Body of pancreas (tissue), 4 donors: ENCODE measurements at regions not wholly inside any gene's neighbourhood (a gene's known extent, or its start where the extent isn't known, plus 50 kb on each side); places are given as distances from the start of the nearest gene placed in this dataset.

Experiments
- POLR2A ChIP-seq, 3 donors: fragments of 450-650 bp; IDR thresholded peaks; one replicate each; pipeline ENCODE4 v1.6.1; 2016; ENCODE audit warnings: antibody characterized with exemption in 3 of 3, mild to moderate bottlenecking in 2 of 3
- TF ChIP-seq, protein P1 (sequence below), 7 experiments: fragments of 450-650 bp in 4 of 7; fragments of 200-600 bp in 3 of 7; sonication (generic) in 3 of 7; IDR thresholded peaks; one replicate each; pipeline ENCODE4 v1.5.1; 2016 to 2019; ENCODE audit warnings: antibody characterized with exemption in 7 of 7

DNA sequence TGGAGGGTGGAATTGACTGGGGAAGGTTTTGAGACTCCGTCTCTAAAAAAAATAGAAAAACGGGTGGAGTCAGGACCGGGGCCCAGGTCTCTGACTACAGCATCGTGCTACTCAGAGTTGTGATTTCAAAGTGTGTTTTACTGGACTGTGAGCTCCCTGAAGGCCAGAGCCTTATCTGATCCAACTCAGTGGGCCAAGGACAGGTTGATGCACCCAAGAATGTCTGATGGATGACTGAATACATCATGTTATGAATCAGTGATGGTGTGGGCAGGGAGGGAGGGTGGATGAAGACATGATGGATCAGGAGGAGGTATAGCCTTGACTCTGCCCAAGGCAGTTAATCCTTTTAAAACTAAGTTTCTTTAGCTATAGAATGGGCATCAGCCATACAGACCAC is 81.6 kb downstream of the FOXD2 start:
- TF ChIP-seq POLR2A (IDR thresholded peaks at IDR 0.05): no peak
- TF ChIP-seq, protein P1, sequence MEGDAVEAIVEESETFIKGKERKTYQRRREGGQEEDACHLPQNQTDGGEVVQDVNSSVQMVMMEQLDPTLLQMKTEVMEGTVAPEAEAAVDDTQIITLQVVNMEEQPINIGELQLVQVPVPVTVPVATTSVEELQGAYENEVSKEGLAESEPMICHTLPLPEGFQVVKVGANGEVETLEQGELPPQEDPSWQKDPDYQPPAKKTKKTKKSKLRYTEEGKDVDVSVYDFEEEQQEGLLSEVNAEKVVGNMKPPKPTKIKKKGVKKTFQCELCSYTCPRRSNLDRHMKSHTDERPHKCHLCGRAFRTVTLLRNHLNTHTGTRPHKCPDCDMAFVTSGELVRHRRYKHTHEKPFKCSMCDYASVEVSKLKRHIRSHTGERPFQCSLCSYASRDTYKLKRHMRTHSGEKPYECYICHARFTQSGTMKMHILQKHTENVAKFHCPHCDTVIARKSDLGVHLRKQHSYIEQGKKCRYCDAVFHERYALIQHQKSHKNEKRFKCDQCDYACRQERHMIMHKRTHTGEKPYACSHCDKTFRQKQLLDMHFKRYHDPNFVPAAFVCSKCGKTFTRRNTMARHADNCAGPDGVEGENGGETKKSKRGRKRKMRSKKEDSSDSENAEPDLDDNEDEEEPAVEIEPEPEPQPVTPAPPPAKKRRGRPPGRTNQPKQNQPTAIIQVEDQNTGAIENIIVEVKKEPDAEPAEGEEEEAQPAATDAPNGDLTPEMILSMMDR (IDR thresholded peaks at IDR 0.05): no peak
